Hematopoietic multipotent progenitor cell treated with erythropoietin and hydrocortisone succinate and interleukin-3 and kit ligand, for 17 days (in vitro differentiated cells): ENCODE measurements at regions not wholly inside any gene's neighbourhood (a gene's known extent, or its start where the extent isn't known, plus 50 kb on each side); places are given as distances from the start of the nearest gene placed in this dataset.
"Not testable (repeated sequence)": the region's sequence is repeated elsewhere in the genome, so short reads cannot be mapped to it uniquely, and the experiment has no call there.

ENCODE experiments used
- DNase-seq: peaks from one replicate; pipeline ENCODE4 v3.0.0-alpha.2; 2015; ENCODE audit warnings: low spot score

DNA sequence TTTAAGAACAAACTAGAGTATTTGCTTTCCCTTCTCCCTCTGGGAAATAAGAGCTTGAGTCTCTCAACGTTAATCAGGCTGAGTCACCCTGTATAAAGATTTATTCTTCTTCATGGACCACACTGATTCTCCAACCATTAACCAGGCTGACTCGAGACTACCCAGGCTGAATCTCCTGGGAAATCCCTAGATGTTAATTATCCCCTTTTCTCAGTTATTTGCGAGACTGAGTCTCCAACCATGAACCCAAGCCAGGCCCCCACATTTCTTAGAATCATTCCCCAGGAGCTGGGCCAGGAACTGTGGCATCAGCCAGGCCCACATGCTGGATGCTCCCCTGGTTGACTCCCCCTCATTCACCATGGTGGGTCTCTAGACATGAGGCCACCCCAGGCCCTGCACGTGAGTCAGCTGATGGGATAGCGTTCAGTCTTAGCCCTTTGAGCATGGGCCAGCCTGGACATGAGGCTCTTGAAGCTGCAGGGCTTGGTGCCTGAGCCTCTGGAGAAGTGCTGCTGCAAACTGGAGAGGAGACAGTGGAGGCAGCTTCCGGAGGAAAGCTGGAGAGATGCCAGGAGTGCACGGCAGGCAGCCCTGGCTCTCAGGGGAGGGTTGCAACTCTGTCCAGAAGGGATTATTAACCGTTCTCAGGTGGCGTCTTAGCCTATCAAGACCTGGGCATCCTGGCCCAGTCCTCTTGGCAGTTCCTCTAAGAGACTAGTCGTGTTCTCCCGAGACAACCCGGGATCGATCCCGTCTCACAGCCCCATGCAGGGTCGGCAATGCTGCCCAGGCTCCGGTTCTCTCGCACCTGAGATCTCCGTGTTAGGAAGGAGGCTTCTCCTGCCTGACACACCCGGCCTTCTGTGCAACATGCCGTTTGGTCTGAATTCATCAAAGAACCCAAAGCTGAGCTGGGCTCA is 296.6 kb downstream of the ADGRD1 start:
- DNase-seq = no peak

DNA sequence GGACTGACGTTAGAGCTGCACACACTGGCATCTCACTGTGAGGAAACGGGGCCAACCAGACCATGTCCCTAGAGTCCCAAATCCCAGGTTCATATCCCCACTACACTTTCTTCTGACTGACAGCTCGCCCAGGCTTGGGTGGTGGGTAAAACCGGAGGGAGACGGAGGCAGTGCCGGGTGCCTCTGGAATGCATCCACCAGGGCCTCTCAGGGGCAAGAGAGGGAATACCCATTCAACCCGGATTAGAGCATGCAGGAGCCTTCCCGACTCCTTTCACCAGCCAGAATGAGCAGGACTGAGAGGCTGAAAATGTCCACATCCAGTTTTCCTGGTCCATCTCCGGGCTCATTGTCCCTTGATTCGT is 297.2 kb downstream of the ADGRD1 start:
- DNase-seq = no peak

DNA sequence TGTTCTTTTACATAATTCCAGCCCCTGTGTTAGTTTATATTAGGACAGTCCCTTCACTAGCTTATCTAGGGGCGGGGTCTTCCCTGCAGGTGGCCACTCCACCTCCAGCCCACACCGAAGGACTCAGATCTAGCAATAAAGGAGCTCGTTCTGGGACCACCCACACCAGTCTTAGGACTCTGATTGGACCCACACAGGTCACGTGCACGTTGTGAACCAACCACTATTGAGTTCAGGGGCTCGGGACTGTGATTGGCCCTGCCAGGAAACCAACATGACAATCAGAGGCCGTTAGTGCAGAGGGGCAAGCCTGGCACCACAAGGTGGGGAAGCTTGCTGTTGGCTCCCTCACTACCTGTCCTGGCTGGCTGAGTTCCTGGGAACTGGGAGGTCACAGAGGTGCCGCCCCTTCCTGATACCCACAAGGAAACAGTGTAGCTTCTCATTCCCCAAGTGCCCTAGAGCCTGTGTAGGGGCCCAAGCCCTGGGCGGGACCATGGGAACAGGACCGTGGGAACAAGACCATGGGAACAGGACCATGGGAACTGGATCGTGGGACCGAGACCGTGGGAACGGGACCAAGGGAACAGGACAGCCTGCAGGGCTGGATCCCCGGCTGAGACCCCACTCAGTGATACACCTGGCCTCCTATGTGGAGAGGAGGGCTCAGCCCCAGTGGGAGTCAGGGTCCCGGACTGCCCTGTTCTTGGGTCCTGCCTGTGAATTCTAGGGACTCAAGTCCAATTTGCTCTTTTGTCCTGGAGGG is 297.8 kb downstream of the ADGRD1 start:
- no peak for DNase-seq

DNA sequence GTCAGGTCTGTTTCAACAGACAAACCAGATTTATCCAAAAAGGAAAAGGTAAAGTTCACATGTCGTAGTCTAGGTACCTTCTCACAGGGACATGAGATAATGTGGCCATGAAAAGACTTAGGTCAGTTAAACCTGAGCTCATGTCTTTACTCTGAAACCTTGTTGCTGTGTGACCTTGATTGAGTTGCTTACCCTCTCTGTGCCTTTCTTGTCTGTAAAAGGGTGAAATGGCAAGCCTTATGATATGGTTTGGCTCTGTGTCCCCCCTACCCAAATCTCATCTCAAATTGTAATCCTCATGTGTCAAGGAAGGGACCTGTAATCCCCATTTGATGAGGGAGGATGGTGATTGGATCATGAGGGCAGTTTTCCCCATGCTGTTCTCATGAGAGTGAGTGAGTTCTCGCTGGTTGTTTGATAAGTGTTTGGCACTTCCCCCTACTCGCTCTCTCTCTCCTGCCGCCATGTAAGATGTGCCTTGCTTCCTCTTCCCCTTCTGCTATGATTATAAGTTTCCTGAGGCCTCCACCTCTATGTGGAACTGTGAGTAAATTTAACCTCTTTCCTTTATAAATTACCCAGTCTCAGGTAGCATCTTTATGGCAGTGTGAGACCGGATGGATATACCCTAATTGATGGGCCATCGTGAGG is 299.8 kb downstream of the ADGRD1 start:
- DNase-seq = no peak

DNA sequence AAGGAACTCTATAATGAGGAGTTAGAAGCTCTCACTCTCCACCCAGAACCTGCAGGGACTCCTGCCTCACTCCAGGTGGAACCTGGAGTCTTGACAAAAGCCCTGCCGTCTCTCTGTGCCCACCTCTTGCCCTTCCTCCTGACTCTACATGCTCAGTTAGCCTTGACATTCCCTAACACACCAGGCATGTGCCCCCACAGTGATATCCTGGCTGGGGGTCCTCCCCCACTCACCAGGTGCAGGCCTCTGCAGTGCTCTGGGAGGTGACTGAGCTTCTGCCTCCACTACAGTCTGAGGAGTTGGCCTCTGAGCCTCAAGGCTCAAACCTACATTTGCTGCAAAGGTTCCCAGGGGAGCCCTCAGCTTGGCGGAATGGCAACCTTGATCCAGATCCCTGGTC is 300.7 kb downstream of the ADGRD1 start:
- no peak for DNase-seq

DNA sequence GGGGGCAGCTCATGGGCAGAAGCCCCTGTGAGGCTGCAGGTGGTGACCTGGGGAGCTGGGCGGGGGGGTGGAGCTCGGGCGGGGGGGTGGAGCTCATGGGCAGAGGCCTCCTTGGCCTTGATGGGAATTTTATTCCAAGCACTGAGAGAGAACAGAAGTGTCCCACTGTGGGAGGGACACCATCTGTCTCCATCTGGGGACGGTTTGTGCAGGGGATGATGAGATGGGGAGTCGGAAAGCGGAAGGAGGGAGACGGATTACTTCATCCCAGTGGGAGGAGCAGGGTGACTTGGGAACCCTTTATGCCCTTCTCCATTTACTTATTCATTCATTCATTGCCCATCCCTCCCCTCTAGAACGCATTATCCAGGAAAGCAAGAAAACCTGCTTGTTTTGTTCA is 304.7 kb downstream of the ADGRD1 start:
- DNase-seq = no peak

DNA sequence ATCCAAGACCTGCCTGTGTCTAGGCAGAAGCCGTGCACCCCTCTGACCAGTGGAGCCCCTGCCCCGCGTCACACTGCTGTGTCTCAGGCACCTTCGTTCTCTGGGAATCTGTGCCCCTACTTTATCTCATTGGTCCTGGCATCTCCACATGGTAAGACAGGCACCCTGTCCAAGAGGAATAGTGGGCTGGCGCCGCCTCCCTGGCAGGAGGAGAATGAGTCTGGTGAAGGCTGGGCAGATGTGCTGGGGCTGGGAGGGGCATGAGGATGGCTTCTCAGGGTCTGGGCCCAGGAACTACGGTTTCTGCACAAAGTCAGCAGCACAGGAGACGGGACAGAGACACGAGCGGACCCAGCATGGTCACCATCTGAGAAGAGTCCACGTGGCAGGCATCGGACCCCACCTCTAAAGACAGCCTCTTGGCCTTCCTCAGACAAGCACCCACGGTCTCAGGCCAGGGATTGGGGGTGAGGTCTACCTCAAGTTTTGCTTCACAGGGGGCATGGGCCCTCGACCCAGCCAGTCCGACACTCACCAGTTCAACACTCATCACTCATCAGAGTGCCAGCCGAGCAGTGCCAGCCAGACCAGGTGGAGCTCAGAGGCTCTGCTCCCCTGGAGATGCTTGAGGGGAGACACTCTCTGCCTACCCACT is 306.7 kb downstream of the ADGRD1 start:
- DNase-seq = no peak

DNA sequence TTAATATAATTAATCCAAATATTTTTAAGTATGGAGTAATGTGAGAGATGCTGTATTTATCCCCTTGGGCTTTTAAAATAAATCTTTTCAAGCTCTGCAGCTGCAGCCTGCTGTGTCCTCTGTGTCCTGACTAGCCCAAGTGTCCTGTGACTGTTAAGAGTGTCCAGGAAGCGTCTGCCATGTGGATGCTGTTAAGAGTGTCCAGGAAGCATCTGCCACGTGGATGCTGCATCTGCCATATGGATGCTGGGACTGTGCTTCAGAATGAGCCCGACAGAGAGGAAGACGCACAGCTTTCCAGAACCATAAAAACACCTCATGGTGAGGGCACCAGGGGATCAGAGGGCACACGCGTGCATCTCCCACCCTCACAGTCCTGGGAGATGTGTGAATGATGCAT is 307.2 kb downstream of the ADGRD1 start:
- no peak for DNase-seq

DNA sequence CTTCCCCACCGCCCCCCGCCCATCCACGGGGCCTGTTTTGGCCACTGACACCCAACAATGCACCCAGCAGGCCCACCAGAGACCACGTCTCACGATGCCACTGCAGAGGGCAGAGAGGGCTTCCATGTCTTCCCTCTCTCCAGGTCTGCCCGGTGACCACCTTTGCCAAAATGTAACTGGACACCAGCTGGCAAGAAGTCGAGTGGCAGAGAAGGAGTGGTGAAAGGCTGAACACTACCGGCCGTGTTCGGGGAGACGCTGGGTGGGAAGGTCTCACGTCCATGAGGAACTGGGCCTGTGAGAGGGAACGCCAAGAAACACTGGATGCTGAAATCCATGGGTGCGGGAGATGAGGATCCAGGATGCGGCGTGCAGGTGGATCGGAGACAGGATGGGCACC is 308.2 kb downstream of the ADGRD1 start:
- DNase-seq = no peak

DNA sequence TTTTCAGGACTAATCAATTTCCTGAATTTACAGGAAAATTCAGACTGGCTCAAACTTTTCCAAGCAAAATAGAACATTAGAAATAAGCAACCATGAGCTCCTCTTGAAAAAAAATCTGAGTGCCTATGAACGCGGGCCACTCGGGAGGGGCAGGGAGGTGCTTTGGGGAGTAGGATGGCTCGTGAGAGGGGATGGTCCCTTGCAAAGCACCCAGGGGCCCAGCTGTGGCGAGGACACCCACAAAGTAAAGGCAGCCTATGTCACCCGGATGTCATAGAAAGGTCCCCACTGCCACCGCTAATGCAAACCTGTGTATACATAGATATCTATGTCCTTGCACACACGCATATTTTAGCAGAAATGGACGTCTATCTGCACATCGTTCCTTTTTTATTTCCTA is 309.9 kb downstream of the ADGRD1 start:
- DNase-seq = no peak

DNA sequence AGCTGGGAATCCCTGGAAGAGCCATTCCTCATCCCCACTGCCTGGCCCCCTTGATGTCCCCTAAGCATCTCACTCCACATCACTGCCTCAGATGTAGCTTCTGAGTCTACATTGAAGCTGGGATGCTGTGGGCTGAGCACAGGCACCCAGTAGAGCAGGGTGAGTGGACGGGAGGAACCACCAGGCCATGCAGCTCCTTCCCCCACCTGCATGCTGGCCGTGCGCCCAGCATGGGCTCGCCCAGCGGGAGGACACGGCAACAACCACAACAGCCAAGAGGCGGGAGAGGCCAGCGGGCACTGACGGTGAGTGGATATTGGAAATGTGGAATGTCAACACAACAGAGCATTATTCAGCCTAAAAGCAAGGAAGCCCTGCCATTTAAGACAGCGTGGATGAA is 310.9 kb downstream of the ADGRD1 start:
- DNase-seq = no peak

DNA sequence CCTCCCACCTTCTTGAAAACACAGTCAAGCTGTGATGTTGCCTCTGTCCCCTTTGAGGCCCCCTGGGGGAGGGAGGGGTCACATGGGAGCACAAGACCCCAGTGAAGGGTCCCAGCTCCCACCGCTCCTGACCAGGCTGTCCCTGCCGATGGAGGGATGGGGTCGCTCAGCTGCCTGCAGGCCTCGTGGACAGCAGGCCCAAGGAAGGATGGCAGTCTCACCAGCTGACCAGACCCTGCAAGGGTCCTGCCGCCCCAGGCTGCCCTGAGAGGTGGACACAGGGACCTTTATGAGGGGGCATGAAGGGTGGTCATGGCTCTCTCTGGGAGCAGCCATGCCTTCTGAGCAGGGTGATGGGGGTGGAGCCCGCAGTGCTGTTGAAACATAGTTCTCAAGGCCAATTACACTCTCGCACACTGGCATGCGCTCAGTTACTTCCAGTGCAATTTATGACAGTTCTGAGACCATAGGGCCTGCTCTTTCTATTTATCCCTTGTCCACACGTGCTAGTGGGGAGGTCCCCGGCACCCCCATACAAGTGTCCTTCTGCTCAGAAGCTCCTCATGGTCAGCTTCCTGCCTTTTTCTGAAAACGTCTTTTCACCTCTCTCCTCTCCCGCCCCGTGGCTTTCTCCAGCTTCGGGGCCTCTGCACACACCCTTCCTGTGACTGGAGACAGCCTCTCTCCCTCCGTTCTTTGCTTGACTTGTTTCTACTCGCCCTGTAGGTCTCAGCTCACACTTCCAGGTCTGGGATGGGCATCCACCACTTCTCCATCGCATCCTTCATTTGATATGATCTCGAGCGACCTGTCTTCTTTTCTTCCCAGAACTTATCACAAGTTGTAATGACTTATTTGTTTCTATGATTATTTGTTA is 313.1 kb downstream of the ADGRD1 start:
- DNase-seq = no peak

DNA sequence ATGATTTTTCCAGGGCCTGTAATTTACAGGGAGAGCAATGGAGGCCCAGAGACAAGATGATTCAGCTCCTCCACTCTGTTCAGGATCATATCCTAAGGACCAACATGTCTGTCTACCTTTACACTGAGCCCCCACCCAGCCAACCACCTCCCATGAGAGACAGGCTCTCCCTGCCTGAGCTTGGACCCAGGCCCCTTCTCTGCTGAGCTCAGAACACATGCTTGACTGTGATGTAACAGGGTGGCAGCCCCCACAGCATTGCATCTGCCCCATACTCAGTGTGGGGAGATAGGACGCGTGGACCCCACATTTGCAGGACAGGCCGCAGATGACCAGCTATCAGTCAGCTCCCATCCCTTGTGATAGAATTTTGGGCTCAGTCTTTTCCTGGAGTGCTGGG is 313.9 kb downstream of the ADGRD1 start:
- no peak for DNase-seq

DNA sequence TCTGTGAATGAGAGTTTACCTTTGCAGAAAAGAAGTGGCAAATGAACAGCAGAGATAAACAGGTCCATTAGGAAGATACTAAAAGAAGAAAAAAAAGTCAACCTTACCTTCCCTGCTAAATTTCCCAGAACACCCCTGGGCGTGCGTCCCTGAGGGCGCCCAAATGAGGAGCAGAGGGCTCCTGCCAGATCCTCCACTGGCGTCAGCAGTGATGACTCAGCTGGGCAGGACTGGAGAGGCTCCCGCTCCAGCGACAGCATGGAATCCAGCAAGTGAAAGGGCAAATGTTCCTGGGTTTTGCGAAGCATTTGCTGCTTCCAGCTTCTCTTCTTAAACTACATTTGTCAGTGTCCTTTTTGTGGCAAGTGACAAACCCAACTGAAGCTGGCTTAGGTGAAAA is 314.4 kb downstream of the ADGRD1 start:
- not testable (repeated sequence) for DNase-seq

DNA sequence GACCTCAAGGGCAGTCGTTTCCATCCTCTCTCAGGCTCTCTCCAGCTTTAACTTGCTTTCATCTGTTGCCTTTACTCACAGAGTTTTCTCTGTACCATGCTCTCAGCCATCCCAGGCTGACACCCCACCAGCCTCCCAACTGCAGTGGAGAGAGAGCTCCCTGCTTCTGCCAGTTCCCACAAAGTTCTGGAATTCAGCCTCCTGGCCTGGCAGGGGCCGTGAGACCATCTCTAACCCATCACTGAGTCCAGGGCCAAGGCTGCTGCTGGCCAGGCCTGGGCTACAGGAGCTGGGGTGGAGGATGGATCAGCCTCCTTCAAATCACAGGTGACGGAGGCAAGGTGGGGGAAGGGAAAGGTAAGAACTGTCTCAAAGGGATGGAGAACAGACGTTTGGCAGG is 314.9 kb downstream of the ADGRD1 start:
- not testable (repeated sequence) for DNase-seq

DNA sequence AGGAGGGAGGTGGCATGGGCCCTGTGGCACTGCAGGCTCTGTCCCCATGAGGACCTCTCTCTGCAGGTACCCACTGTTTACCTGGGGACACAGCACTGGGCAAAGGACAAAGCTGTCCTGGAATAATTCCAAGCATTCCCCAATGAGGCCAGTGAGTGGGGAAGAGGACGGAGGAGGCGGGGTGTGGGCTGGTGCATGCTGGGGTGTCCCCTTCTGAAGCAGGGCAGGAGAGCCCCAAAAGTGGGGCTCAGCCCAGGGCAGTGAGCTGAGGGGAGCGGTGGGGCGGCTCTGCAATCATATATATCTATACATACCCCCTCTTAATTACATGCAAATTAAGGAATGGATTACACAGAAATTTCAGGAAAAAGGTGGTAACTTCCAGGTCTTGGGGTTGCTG is 315.8 kb downstream of the ADGRD1 start:
- DNase-seq = no peak

DNA sequence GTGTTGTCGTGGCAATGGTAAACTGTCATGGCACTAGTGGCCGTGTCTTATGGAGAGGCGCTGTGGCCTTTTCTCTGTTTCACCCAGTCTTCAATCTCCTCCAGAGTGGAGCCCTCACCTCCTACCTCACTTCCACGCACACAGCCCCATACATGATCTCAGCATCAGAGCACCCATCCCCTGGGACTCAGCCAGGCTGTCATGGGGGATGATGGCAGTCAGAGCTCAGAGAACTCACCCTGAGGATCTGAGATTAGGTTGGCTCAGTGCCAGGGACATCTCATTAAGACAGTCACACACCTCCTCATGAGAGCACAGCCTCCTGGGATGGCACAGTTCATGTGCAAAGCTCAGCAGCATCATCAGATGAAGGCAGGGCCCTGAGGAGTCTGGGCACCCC is 316.3 kb downstream of the ADGRD1 start:
- not testable (repeated sequence) for DNase-seq

DNA sequence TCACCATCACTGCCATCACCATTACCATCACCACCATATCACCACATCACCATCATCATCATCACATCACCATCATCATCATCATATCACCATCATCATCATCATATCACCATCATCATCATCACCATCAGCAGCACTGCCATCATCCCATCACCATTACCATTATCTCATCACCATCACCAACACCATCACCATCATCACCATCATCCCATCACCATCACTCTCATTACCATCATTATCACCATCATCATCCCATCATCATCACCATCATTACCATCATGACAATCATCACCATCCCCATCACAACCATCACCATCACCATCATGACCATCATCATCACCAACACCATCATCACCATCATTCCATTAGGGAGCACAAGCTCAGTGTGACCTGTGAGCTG is 318.0 kb downstream of the ADGRD1 start:
- DNase-seq = no peak

DNA sequence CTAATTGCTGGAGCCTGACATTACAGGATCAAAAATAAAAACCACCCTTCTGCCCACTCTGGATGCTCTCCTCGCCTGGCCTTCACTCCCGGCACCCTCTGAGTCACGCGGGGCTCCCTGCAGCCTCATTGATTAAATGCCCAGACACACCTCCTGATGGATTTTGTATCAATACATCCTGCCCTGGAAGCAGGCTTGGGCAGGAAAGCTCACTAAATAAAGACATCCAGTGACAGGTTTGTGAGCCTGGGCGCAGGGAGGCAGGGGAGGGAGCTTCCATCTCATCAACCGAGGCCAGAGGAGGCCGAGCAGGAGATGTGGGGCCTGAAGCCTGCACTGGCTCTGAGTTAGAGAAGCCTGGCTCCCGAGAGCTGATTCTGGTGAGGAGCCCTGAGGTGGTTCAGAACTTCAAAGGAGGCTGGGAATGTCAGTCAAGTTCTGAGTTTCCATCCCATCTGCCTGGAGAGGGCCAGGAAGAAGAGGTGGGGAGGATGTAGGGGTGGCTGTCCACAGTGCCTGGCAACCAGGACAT is 318.6 kb downstream of the ADGRD1 start:
- DNase-seq = not testable (repeated sequence)

DNA sequence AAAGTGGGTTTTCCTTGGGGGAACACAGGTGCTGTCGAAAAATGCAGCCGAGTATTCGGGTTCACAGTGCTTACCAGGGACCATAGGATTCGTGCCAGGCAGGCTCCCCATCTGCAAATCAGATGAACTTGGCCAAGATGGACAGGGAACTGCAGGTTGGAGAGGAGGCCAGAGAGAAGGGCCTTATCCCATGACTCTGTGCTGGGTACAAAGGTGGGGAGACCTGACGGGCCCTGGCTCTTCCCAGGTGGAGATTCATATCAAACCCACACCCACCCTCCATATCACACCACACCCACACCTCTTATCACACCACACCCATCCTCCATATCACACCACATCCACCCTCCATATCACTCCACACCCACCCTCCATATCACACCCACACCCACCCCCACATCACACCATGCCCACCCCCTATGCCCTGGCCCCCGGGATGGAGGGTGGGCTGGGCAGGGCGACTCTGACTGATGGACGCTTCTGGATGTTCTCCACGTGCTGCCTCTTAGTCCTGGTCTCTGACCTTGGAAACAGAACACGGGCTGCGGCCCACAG is 319.7 kb downstream of the ADGRD1 start:
- no peak for DNase-seq

DNA sequence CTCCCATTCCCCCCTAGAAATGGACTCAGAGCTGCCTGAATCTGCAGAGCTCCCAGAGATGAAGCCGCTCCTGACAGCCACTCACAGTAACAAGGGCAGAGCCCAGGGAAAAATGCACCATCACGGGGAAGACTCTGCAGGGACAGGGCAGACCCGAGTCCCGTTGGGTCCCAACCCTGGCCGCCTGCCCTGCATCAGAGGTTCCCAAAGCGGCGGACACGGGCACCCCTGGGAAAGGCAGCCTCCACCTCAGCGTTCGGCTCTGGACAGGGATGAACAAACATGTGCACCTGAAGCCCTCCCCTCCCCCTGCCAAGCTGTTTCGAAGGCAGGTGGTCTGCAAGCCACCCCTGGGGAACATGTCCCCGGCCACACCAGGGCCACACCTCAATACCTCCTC is 320.4 kb downstream of the ADGRD1 start:
- no peak for DNase-seq
